Retinal pigment epithelial cell (primary cell): ENCODE measurements at regions not wholly inside any gene's neighbourhood (a gene's known extent, or its start where the extent isn't known, plus 50 kb on each side); places are given as distances from the start of the nearest gene placed in this dataset.
"Not testable (repeated sequence)": the region's sequence is repeated elsewhere in the genome, so short reads cannot be mapped to it uniquely, and the experiment has no call there.

Experiments used
- DNase-seq: peaks from one replicate; pipeline ENCODE4 v3.0.0-alpha.2; 2010; ENCODE audit warnings: low read depth
- H3K4me3 ChIP-seq: 2 replicates; pipeline ENCODE4 v1.5.1; 2011; ENCODE audit warnings: mild to moderate bottlenecking, low read length, control low read depth, moderate library complexity
- TF ChIP-seq, protein P1 (sequence below): conservative IDR thresholded peaks from 2 replicates; pipeline ENCODE4 v1.5.1; 2011; ENCODE audit warnings: low read depth, low read length, control low read depth, inconsistent platforms

DNA sequence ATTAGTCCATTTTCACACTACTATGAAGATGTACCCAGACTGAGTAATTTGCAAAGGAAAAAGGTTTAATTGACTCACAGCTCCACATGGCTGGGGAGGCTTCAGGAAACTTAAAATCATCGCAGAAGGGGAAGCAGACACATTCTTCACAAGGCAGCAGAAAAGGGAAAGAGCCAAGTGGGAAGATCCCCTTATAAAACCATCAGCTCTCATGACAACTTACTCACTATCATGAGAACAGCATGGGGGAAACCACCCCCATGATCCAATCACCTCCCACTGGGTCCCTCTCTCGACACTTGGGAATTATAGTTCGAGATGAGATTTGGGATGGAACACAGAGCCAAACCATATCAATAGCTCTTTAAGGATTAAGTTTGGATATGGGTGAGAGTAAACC, 246.1 kb upstream of the CYRIA start:
- DNase-seq, result no peak
- TF ChIP-seq, protein P1, sequence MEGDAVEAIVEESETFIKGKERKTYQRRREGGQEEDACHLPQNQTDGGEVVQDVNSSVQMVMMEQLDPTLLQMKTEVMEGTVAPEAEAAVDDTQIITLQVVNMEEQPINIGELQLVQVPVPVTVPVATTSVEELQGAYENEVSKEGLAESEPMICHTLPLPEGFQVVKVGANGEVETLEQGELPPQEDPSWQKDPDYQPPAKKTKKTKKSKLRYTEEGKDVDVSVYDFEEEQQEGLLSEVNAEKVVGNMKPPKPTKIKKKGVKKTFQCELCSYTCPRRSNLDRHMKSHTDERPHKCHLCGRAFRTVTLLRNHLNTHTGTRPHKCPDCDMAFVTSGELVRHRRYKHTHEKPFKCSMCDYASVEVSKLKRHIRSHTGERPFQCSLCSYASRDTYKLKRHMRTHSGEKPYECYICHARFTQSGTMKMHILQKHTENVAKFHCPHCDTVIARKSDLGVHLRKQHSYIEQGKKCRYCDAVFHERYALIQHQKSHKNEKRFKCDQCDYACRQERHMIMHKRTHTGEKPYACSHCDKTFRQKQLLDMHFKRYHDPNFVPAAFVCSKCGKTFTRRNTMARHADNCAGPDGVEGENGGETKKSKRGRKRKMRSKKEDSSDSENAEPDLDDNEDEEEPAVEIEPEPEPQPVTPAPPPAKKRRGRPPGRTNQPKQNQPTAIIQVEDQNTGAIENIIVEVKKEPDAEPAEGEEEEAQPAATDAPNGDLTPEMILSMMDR, result no peak
- no peak overlapping the region for H3K4me3 ChIP-seq

DNA sequence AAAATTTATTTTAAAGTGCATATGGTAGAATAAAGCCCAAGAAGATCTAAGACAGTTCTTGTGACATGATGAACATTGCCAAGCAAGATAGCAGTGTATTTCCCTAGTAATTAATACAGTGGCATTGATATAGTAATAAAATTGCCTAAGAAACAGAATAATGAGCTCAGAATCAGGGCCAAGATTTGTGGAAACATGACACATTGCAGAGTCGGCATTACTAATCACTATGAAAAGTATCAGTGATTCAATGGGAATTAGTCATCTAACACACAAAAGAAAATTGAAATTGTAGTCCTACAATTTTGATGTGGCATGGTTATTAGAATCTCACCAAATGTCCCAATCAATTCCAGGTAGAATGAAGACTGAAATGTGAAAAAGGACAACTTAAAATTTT, 243.0 kb upstream of the CYRIA start:
- peak; percentile 35 for DNase-seq

DNA sequence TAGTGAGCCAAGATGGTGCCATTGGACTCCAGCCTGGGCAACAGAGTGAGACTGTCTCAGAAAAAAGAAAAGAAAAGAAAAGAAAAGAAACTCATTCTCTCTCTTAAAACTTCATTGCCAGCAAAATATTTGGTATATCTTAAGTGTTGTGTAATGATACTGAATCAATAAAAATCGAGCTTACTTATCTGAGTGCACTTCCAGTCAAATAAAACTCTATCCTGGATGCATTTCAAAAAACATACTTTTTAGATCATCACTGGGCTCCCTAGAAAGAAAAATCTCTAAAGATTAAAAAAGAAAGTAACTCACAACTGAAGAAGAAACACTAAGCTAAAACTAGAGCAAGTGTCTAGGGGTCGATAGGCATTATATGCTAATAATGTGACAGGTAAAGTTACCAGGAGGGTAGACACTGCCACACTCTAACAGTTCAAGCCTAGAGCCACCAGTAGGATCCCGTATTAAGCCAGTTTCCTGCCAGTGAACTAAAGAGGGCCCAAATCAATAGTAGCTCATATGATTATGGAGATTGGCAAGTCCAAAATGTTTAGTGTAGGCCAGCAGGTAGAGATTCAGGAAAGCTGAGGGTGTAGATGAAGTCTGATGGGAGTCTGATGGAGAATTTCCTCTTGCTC, 242.1 kb upstream of the CYRIA start:
- no peak overlapping the region for H3K4me3 ChIP-seq
- TF ChIP-seq, protein P1, result no peak
- no peak for DNase-seq

More for the DNA sequence above, 243.0 kb upstream of the CYRIA start:
- H3K4me3 ChIP-seq, result no peak overlapping the region
- TF ChIP-seq, protein P1, result no peak

DNA sequence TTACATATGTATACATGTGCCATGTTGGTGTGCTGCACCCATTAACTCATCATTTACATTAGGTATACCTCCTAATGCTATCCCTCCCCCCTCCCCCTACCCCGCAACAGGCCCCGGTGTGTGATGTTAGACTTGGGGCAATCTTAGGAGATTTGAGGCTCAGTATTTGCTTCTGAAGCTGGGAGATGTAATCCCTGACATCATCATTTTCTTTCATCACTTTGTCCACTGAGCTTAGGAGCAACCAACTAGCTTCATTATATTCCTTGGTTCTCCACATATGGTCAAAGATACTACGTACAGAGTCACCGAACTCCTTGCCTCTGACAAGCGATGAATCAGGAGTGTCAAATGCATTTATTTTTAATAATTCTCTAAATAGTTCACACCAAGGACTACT, 239.7 kb upstream of the CYRIA start:
- DNase-seq, H3K4me3 ChIP-seq: not testable (repeated sequence)

DNA sequence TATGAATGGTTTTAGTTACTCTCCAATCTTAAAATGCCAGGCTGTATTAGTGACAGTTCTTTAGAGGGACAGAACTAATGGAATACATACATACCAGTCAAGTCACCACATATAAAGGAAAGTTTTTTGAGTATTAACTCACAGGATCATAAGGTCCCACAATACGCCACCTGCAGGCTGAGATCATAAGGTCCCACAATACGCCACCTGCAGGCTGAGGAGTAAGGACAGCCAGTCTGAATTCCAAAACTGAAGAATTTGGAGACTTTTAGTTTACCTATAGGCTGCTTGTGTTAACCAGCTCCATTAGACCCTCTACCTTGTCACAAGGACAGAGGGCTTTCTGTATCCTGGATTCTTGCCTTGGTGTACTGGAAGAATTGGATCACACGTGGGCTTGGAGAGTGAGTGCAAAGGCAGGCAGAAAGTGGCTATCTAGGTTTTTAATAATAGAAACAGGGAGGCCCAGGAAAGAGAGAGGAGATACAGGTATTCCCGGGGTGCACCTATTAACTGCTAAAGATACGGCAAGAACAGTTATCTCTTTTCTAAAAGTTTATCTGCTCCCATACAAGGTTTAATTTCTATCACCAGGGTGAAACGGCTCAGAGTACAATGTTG, 234.9 kb upstream of the CYRIA start:
- TF ChIP-seq, protein P1, result peak; percentile 87
- DNase-seq, result no peak
- no peak overlapping the region for H3K4me3 ChIP-seq

DNA sequence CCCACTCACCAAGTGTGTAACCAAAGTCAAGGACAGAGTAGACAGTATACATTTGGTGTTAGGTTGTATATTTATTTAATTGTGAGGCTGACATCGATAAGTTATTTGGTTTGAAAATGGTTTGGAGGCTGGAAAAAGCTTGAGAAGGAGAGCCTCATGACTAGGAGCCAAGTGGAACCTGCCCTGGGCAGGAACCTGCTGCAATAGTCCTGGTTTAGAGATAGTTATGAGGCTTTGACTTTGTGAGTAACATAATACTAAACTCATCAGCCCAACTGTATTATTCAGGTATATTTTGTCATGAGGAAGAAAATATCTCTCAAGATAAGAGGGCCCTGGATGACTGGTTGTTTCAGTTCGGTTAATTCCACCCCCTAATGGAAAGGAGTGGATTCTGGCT, 234.3 kb upstream of the CYRIA start:
- TF ChIP-seq, protein P1, result no peak
- H3K4me3 ChIP-seq, result no peak overlapping the region
- DNase-seq, result no peak

DNA sequence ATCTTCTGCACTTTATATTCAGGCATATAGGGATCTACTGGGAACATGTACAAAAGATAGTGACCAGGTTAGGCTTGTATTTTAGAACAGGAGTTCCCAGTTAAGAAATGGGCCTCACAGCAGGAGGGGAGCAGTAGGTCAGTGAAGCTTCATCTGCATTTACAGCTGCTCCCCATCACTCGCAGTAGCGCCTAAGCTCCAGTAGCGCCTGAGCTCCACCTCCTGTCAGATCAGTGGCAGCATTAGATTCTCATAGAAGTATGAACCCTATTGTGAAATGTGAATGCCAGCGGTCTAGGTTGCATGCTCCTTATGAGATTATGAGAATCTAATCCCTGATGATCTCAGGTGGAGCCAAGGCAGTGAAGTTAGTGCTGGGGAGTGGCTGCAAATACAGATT, 224.4 kb upstream of the CYRIA start:
- DNase-seq, result no peak
- H3K4me3 ChIP-seq, result no peak overlapping the region
- TF ChIP-seq, protein P1, result no peak
